Transverse colon (tissue), 4 donors: ENCODE measurements at regions not wholly inside any gene's neighbourhood (a gene's known extent, or its start where the extent isn't known, plus 50 kb on each side); places are given as distances from the start of the nearest gene placed in this dataset.
A peak's percentile ranks its signal among the peaks of the same experiment; 100 is the strongest.

Experiments
- DNase-seq: peaks from one replicate; pipeline ENCODE4 v3.0.0-alpha.2; 2019
- H3K27ac ChIP-seq, 4 donors: fragments of 200-600 bp; sonication (generic); 2 replicates each; pipeline ENCODE4 v1.5.1; 2016 to 2018; ENCODE audit warnings: inconsistent platforms in 4 of 4
- H3K27me3 ChIP-seq: fragments of 200-600 bp; sonication (generic); 2 replicates; pipeline ENCODE4 v1.5.1; 2017; ENCODE audit warnings: inconsistent platforms
- H3K36me3 ChIP-seq, 4 donors: fragments of 200-600 bp; sonication (generic); 2 replicates each; pipeline ENCODE4 v1.5.1; 2017 to 2019; ENCODE audit warnings: inconsistent platforms in 4 of 4
- H3K4me1 ChIP-seq, 4 donors: fragments of 200-600 bp; sonication (generic); 2 replicates each; pipeline ENCODE4 v1.5.1; 2017 to 2020; ENCODE audit warnings: inconsistent platforms in 4 of 4
- H3K4me3 ChIP-seq, 4 donors: fragments of 200-600 bp; sonication (generic); 1 replicate in 1 of 4; 2 replicates in 3 of 4; pipeline versions ENCODE4 v1.5.1 to v1.6.1; 2017 to 2019; ENCODE audit warnings: inconsistent platforms in 4 of 4
- H3K9me3 ChIP-seq, 2 donors: fragments of 200-600 bp; sonication (generic); 2 replicates each; pipeline ENCODE4 v1.5.1; 2017 to 2019; ENCODE audit warnings: inconsistent platforms in 2 of 2
- EP300 ChIP-seq: sonication (generic); formaldehyde crosslinking; IDR thresholded peaks from one replicate; pipeline ENCODE4 v1.6.1; 2017; ENCODE audit warnings: antibody characterized with exemption, low read depth
- POLR2A ChIP-seq: fragments of 450-650 bp; IDR thresholded peaks from one replicate; pipeline ENCODE4 v1.6.1; 2016; ENCODE audit warnings: antibody characterized with exemption, mild to moderate bottlenecking, moderate library complexity
- POLR2AphosphoS5 ChIP-seq, 3 donors: sonication (generic); formaldehyde crosslinking; IDR thresholded peaks; one replicate each; pipeline ENCODE4 v1.6.1; 2016; ENCODE audit warnings: antibody characterized with exemption in 3 of 3
- WGBS, 2 donors: methylation state at CpG; one replicate each; pipeline ENCODE4 v1.1.5; 2018; ENCODE audit warnings: low coverage in 1 of 2; 5-methylcytosine and 5-hydroxymethylcytosine counted together
- in situ Hi-C, 4 donors: fragments of 200-750 bp; cut with MboI; loops; one replicate each; pipeline versions ENCODE4 v1.15.0 to v1.15.1; 2017; ENCODE audit warnings: low sequenced_read_pairs in 3 of 4, low pct_ligation_motif_present in 1 of 4, low pct_unique_long_range_greater_than_20kb in 1 of 4
- intact Hi-C: fragments of 100-400 bp; cut with DNase I; formaldehyde crosslinking; loops from one replicate; pipeline ENCODE4 v1.15.1; 2023; ENCODE audit warnings: low total_unique reads
- TF ChIP-seq, protein P1 (sequence below), 5 experiments: fragments of 200-600 bp in 3 of 5; fragments of 450-650 bp in 2 of 5; sonication (generic) in 3 of 5; IDR thresholded peaks; 1 replicate in 2 of 5; 2 replicates in 3 of 5; pipeline ENCODE4 v1.5.1; 2016 to 2017; ENCODE audit warnings: antibody characterized with exemption in 5 of 5, inconsistent platforms in 3 of 5, mild to moderate bottlenecking in 2 of 5, moderate library complexity in 1 of 5

DNA sequence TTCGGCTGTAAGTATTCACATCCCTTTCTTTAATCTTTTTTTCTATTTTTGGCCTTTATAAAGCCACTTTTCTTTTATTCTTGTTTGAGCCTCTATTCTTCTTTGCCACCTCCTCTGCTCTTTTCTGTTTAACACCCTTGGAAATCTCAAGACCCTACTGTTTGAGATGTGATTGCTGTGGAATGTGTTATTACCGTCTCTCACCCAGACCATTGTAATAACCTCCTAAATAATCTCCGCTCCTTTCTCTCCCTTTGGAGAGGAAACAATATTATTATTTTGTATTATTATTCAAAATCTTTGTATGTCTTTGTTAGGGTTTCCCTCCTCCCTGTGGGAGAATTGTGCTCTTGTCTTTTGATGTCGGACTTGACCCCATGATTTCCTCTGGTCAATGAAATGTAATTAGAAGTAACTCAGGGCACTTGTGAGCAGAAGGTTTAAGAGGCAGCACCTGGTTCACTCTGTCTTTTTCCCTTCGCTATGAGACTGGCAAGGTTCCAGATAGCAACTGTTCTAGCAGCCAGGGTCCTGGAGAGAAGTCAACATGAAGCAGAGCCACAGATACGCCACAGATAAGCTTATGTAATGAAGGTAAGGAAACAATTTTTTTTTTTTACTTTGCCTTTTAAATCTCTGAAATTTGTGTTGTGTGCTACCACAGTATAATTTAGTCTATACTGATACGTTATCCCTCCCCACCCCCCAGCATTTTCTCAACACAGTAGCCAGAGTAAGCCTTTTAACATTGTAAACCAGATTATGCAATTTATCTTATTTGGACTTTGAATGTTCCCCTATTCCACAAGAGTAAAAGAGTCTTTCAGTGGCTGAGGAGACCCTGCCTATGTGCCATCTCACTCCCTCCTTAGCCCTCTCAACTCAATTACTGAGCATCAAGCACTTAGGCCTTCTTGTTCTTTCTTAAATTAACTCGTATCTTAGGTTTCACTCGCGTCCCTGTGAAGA is 601.2 kb upstream of the ZNF804A start:
- no peak for DNase-seq
- Histone ChIP-seq H3K27me3 (no peaks in the 10 kb centered on the region), H3K4me1 (peaks cover 0 to 34% (median 15%) of the 10 kb centered on the region in 4 donors), H3K36me3 (no peaks in the 10 kb centered on the region), H3K4me3 (no peak overlapping the region), H3K9me3 (no peaks in the 10 kb centered on the region), H3K27ac (no peak overlapping the region)
- WGBS, 2 donors = 69% methylated on average over 6 to 10 of the region's 10 CpGs
- intact Hi-C loops = no loop called here
- no peak for TF ChIP-seq POLR2AphosphoS5 (IDR thresholded peaks at IDR 0.05)
- no peak for TF ChIP-seq EP300
- no peak for TF ChIP-seq POLR2A
- TF ChIP-seq, protein P1, sequence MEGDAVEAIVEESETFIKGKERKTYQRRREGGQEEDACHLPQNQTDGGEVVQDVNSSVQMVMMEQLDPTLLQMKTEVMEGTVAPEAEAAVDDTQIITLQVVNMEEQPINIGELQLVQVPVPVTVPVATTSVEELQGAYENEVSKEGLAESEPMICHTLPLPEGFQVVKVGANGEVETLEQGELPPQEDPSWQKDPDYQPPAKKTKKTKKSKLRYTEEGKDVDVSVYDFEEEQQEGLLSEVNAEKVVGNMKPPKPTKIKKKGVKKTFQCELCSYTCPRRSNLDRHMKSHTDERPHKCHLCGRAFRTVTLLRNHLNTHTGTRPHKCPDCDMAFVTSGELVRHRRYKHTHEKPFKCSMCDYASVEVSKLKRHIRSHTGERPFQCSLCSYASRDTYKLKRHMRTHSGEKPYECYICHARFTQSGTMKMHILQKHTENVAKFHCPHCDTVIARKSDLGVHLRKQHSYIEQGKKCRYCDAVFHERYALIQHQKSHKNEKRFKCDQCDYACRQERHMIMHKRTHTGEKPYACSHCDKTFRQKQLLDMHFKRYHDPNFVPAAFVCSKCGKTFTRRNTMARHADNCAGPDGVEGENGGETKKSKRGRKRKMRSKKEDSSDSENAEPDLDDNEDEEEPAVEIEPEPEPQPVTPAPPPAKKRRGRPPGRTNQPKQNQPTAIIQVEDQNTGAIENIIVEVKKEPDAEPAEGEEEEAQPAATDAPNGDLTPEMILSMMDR (IDR thresholded peaks at IDR 0.05) = no peak
- in situ Hi-C loops = no loop called here

DNA sequence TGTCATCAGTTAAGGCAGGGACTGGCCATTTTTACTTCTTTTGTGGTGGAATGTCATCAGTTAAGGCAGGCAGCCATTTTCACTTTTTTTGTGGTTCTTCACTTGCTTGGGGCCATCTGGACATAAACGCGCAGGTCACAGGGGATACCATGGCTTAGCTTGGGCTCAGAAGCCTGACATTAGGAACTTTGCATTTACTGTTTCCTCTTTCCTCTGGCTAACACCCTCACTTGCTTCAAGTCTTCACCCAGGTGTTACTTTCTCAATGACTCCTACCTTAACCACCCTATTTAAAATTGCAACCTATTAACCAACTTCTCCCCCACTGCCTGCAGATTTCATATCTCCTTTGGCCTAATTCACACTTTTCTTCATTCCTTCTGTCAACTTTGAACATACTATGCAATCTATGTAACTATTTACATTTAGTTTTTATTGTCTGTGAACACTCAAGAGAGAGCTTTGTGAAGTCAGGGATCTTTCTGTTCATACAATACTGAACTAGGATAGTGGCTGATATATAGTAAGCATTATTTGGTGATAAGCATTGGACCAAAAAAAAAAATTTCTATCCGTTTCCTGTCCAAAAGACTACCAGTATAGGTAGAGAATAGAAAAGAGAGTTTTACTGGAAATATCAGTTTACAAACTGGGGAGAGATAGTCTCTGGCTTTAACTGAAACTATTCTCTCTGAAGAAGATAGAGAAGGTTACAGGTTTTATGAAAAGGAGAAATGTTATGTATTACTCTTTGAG is 600.1 kb upstream of the ZNF804A start:
- Histone ChIP-seq H3K9me3 (no peaks in the 10 kb centered on the region), H3K4me1 (peaks cover 0 to 29% (median 13%) of the 10 kb centered on the region in 4 donors), H3K4me3 (no peak overlapping the region), H3K27ac (peak overlapping the region in 2 of 4 donors; percentile 39 to 48), H3K36me3 (no peaks in the 10 kb centered on the region), H3K27me3 (no peaks in the 10 kb centered on the region)
- 40 to 53% methylated on average over 3 of the region's 3 CpGs for WGBS, 2 donors
- no peak for DNase-seq
- intact Hi-C loops = no loop called here
- in situ Hi-C loops = no loop called here
- no peak for TF ChIP-seq POLR2A
- TF ChIP-seq POLR2AphosphoS5 (IDR thresholded peaks at IDR 0.05) = no peak
- TF ChIP-seq, protein P1 (IDR thresholded peaks at IDR 0.05) = no peak
- TF ChIP-seq EP300 = no peak

DNA sequence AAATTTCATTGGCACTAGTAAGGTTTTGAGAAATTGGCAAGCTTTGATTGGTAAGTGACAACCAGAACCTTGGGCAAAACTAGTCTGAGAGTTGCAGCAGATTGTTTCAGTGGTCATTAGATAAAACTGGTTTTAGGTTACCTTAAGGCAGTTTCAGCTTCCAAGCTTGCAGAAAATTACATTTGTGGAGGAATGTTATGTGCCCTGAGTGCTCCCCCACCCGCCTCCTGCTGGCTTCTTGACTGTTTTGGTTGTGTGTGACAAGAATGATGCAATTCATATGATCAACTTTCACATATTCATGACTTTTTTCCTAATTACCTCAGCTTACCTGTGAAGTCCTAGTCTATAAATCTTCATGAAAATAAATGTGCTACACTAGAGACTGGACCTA is 599.5 kb upstream of the ZNF804A start:
- Histone ChIP-seq H3K36me3 (no peaks in the 10 kb centered on the region), H3K9me3 (no peaks in the 10 kb centered on the region), H3K4me1 (peaks cover 0 to 29% (median 13%) of the 10 kb centered on the region in 4 donors), H3K27ac (peak overlapping the region in 2 of 4 donors; percentile 39 to 48), H3K27me3 (no peaks in the 10 kb centered on the region), H3K4me3 (no peak overlapping the region)
- in situ Hi-C loops = no loop called here
- 14 to 40% methylated on average over 1 of the region's 1 CpG for WGBS, 2 donors
- intact Hi-C loops = no loop called here
- DNase-seq = no peak
- TF ChIP-seq POLR2A (no peak), EP300 (no peak), POLR2AphosphoS5 (IDR thresholded peaks at IDR 0.05) (no peak)
- TF ChIP-seq, protein P1 (IDR thresholded peaks at IDR 0.05) = no peak

DNA sequence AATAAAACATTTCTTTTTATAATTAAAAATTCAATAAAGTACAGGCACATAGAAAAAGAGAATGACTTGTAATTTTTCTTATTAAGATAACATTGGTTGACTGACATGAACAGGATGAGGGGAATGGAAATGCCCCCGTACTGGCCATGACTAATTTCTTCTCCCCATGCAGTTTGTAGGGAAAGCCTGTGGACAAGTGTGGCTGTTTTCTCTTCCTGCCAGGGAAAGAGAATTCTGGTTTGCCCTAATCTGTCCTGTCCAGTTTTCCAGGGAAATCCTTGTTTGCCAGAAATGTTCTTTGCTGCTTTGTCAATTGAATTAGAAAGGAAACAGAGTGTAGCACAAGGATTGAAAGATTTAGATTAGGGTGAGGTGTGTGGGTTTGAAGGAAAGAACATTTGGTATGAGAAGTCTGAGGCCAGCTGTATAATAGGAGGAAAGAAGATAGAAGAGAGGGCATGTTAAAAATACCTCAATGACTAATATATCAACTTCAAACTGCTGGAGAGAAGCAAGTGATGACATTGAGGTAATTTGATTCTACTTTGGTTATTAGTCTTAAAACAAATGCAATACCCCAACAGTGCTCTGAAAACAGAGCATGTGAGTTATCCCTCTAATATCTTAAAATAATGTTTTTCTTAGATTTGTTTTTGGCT is 593.9 kb upstream of the ZNF804A start:
- Histone ChIP-seq H3K36me3 (no peaks in the 10 kb centered on the region), H3K9me3 (no peaks in the 10 kb centered on the region), H3K27me3 (no peaks in the 10 kb centered on the region), H3K27ac (no peak overlapping the region), H3K4me3 (no peak overlapping the region), H3K4me1 (peaks cover 0 to 20% (median 4%) of the 10 kb centered on the region in 4 donors)
- WGBS, 2 donors = 59 to 67% methylated on average over 1 of the region's 1 CpG
- no peak for DNase-seq
- TF ChIP-seq, protein P1 (IDR thresholded peaks at IDR 0.05) = no peak
- TF ChIP-seq POLR2A (no peak), EP300 (no peak), POLR2AphosphoS5 (IDR thresholded peaks at IDR 0.05) (no peak)
- in situ Hi-C loops (no loop called here), intact Hi-C loops (no loop called here)
